SK-N-MC (cell line): ENCODE measurements at regions not wholly inside any gene's neighbourhood (a gene's known extent, or its start where the extent isn't known, plus 50 kb on each side); places are given as distances from the start of the nearest gene placed in this dataset.

Source experiments
- DNase-seq: peaks from one replicate; pipeline ENCODE4 v3.0.0-alpha.2; 2011; ENCODE audit warnings: low read depth, low spot score
- H3K27ac ChIP-seq: fragments of 200-600 bp; sonication (generic); 2 replicates; pipeline ENCODE4 v1.5.1; 2016; ENCODE audit warnings: mixed run types
- H3K36me3 ChIP-seq: fragments of 200-600 bp; sonication (generic); 2 replicates; pipeline ENCODE4 v1.6.1; 2017; ENCODE audit warnings: antibody characterized with exemption, low read length, mixed read lengths; ENCODE audit not compliant: insufficient read depth
- H3K4me3 ChIP-seq: fragments of 200-600 bp; sonication (generic); 2 replicates; pipeline ENCODE4 v1.5.1; 2016
- H3K9ac ChIP-seq: fragments of 200-600 bp; sonication (generic); 2 replicates; pipeline ENCODE4 v1.8.0; 2017; ENCODE audit warnings: mixed run types, mixed read lengths; ENCODE audit not compliant: insufficient read length
- H3K9me3 ChIP-seq: fragments of 200-600 bp; sonication (generic); 2 replicates; pipeline ENCODE4 v1.6.1; 2017; ENCODE audit warnings: low read depth, mild to moderate bottlenecking, antibody characterized with exemption, low read length, moderate library complexity, mixed read lengths
- EZH2 ChIP-seq: fragments of 200-600 bp; sonication (generic); IDR thresholded peaks from one replicate; pipeline ENCODE4 v1.6.1; 2017; ENCODE audit warnings: antibody characterized with exemption
- FOXP2 ChIP-seq: optimal IDR thresholded peaks from 2 replicates; pipeline ENCODE3; 2011; ENCODE audit warnings: mild to moderate bottlenecking, moderate library complexity; ENCODE audit not compliant: insufficient read depth; ENCODE audit errors: extremely low read length, control extremely low read depth
- POLR2AphosphoS5 ChIP-seq: IDR thresholded peaks from 2 replicates; pipeline ENCODE4 v1.6.1; 2012; ENCODE audit warnings: mild to moderate bottlenecking, low read depth, low read length, borderline replicate concordance

- Histone ChIP-seq H3K9ac (no peak overlapping the region), H3K4me3 (no peak overlapping the region), H3K36me3 (no peaks in the 10 kb centered on the region), H3K27ac (no peak overlapping the region), H3K9me3 (no peaks in the 10 kb centered on the region)
- no peak for DNase-seq
- TF ChIP-seq POLR2AphosphoS5: no peak
- TF ChIP-seq EZH2: no peak
- no peak for TF ChIP-seq FOXP2
These were observed 205.1 kb upstream of the FSCB start for GRCh38 chr14:44712024-44712815.

- H3K4me3 ChIP-seq: no peak overlapping the region
- H3K9ac ChIP-seq: no peak overlapping the region
- no peak for DNase-seq
- no peaks in the 10 kb centered on the region for H3K9me3 ChIP-seq
- TF ChIP-seq EZH2 (no peak), POLR2AphosphoS5 (no peak)
- H3K27ac ChIP-seq: no peak overlapping the region
- no peaks in the 10 kb centered on the region for H3K36me3 ChIP-seq
These were observed 194.6 kb upstream of the FSCB start for GRCh38 chr14:44701563-44702263.

- Histone ChIP-seq H3K27ac (no peak overlapping the region), H3K36me3 (no peaks in the 10 kb centered on the region), H3K4me3 (no peak overlapping the region), H3K9me3 (no peaks in the 10 kb centered on the region), H3K9ac (no peak overlapping the region)
- no peak for DNase-seq
- TF ChIP-seq FOXP2 (no peak), EZH2 (no peak), POLR2AphosphoS5 (no peak)
These were observed 193.6 kb upstream of the FSCB start for GRCh38 chr14:44700694-44701093.

- no peak overlapping the region for H3K9ac ChIP-seq
- no peak for DNase-seq
- H3K27ac ChIP-seq: no peak overlapping the region
- H3K4me3 ChIP-seq: no peak overlapping the region
- TF ChIP-seq POLR2AphosphoS5: no peak
- TF ChIP-seq FOXP2: no peak
- no peak for TF ChIP-seq EZH2
- H3K36me3 ChIP-seq: no peaks in the 10 kb centered on the region
- H3K9me3 ChIP-seq: no peaks in the 10 kb centered on the region
These were observed 193.1 kb upstream of the FSCB start for GRCh38 chr14:44700184-44700583.

- Histone ChIP-seq H3K27ac (no peak overlapping the region), H3K36me3 (no peaks in the 10 kb centered on the region), H3K9ac (no peak overlapping the region), H3K4me3 (no peak overlapping the region), H3K9me3 (no peaks in the 10 kb centered on the region)
- DNase-seq: no peak
- TF ChIP-seq EZH2 (no peak), POLR2AphosphoS5 (no peak), FOXP2 (no peak)
These were observed 192.3 kb upstream of the FSCB start for GRCh38 chr14:44699391-44699790.

- H3K4me3 ChIP-seq: no peak overlapping the region
- no peak overlapping the region for H3K9ac ChIP-seq
- DNase-seq: no peak
- no peaks in the 10 kb centered on the region for H3K36me3 ChIP-seq
- no peak overlapping the region for H3K27ac ChIP-seq
- no peaks in the 10 kb centered on the region for H3K9me3 ChIP-seq
- TF ChIP-seq EZH2: no peak
- no peak for TF ChIP-seq POLR2AphosphoS5
- TF ChIP-seq FOXP2: no peak
These were observed 162.4 kb upstream of the FSCB start for GRCh38 chr14:44669496-44669895.

- H3K9me3 ChIP-seq: no peaks in the 10 kb centered on the region
- no peak overlapping the region for H3K4me3 ChIP-seq
- H3K9ac ChIP-seq: no peak overlapping the region
- no peak for DNase-seq
- H3K27ac ChIP-seq: no peak overlapping the region
- no peak for TF ChIP-seq EZH2
- no peak for TF ChIP-seq POLR2AphosphoS5
- TF ChIP-seq FOXP2: no peak
- no peaks in the 10 kb centered on the region for H3K36me3 ChIP-seq
These were observed 156.1 kb upstream of the FSCB start for GRCh38 chr14:44663136-44663535.

- TF ChIP-seq FOXP2 (no peak), POLR2AphosphoS5 (no peak), EZH2 (no peak)
- no peak for DNase-seq
- Histone ChIP-seq H3K36me3 (no peaks in the 10 kb centered on the region), H3K9me3 (no peaks in the 10 kb centered on the region), H3K4me3 (no peak overlapping the region), H3K27ac (no peak overlapping the region), H3K9ac (no peak overlapping the region)
These were observed 155.3 kb upstream of the FSCB start for GRCh38 chr14:44662250-44662891.

- no peak overlapping the region for H3K27ac ChIP-seq
- no peak for DNase-seq
- H3K36me3 ChIP-seq: no peaks in the 10 kb centered on the region
- H3K9ac ChIP-seq: no peak overlapping the region
- TF ChIP-seq FOXP2 (no peak), EZH2 (no peak), POLR2AphosphoS5 (no peak)
- no peaks in the 10 kb centered on the region for H3K9me3 ChIP-seq
- no peak overlapping the region for H3K4me3 ChIP-seq
These were observed 151.3 kb upstream of the FSCB start for GRCh38 chr14:44658389-44658696.
